HG03378 (cell line): ENCODE measurements at regions not wholly inside any gene's neighbourhood (a gene's known extent, or its start where the extent isn't known, plus 50 kb on each side); places are given as distances from the start of the nearest gene placed in this dataset.
"Not testable (repeated sequence)": the region's sequence is repeated elsewhere in the genome, so short reads cannot be mapped to it uniquely, and the experiment has no call there.

Experiments
- ATAC-seq: cut with Tn5 transposase; IDR thresholded peaks from one replicate; pipeline ENCODE4 v1.9.1; 2021; ENCODE audit warnings: mild to moderate bottlenecking, moderate library complexity; ENCODE audit not compliant: unreplicated experiment

GRCh38 chr5:126677121-126677520 lies 76.4 kb downstream of the PHAX start:
- ATAC-seq = no peak

- peak; percentile 49 for ATAC-seq
Measured at GRCh38 chr5:126680191-126680817, 79.6 kb downstream of the PHAX start.

- ATAC-seq = not testable (repeated sequence)
Measured at GRCh38 chr5:126681314-126681713, 80.6 kb downstream of the PHAX start.

GRCh38 chr5:126681970-126682369 lies 81.2 kb downstream of the PHAX start:
- ATAC-seq = no peak

- ATAC-seq = no peak
Measured at GRCh38 chr5:126682856-126683255, 82.1 kb downstream of the PHAX start.

GRCh38 chr5:126683912-126684311 lies 83.2 kb downstream of the PHAX start:
- ATAC-seq = no peak

- ATAC-seq = not testable (repeated sequence)
Measured at GRCh38 chr5:126684656-126685442, 84.1 kb downstream of the PHAX start.

- ATAC-seq = peak; percentile 71
Measured at GRCh38 chr5:126686451-126687126, 85.8 kb downstream of the PHAX start.

- no peak for ATAC-seq
Measured at GRCh38 chr5:126692971-126693370, 84.0 kb upstream of the LMNB1 start.

- ATAC-seq = no peak
Measured at GRCh38 chr5:126693806-126694205, 83.1 kb upstream of the LMNB1 start.

- ATAC-seq = no peak
Measured at GRCh38 chr5:126694403-126694802, 82.5 kb upstream of the LMNB1 start.

- no peak for ATAC-seq
Measured at GRCh38 chr5:126695091-126695490, 81.8 kb upstream of the LMNB1 start.

GRCh38 chr5:126707080-126707479 lies 69.9 kb upstream of the LMNB1 start:
- no peak for ATAC-seq

- no peak for ATAC-seq
Measured at GRCh38 chr5:126715765-126716164, 61.2 kb upstream of the LMNB1 start.

GRCh38 chr5:126716861-126717260 lies 60.1 kb upstream of the LMNB1 start:
- ATAC-seq = no peak

GRCh38 chr5:126718236-126718868 lies 58.6 kb upstream of the LMNB1 start:
- no peak for ATAC-seq

- no peak for ATAC-seq
Measured at GRCh38 chr5:126720369-126720768, 56.6 kb upstream of the LMNB1 start.

- ATAC-seq = no peak
Measured at GRCh38 chr5:126723643-126724042, 53.3 kb upstream of the LMNB1 start.
